Natural killer cell (primary cell): ENCODE measurements at regions not wholly inside any gene's neighbourhood (a gene's known extent, or its start where the extent isn't known, plus 50 kb on each side); places are given as distances from the start of the nearest gene placed in this dataset.

Experiments used
- ATAC-seq, 3 donors: fragments of 150-1000 bp in 2 of 3; fragments of 200-7000 bp in 1 of 3; cut with Tn5 transposase; 1 replicate in 1 of 3; 2 replicates in 2 of 3; pipeline ENCODE4 v1.10.0; 2021; ENCODE audit warnings: mild to moderate bottlenecking in 2 of 3, moderate library complexity in 2 of 3
- DNase-seq, 2 donors: peaks; one replicate each; pipeline versions ENCODE4 v3.0.0 to v3.0.0-alpha.2; 2013 to 2021; ENCODE audit warnings: mixed read lengths in 1 of 2
- H3K27ac ChIP-seq: one replicate; pipeline ENCODE4 v1.5.1; 2013; ENCODE audit warnings: mild to moderate bottlenecking, low read length
- H3K27me3 ChIP-seq: one replicate; pipeline ENCODE4 v1.6.1; 2013; ENCODE audit warnings: low read length; ENCODE audit not compliant: control insufficient read depth, insufficient read depth
- H3K36me3 ChIP-seq: one replicate; pipeline ENCODE4 v1.6.1; 2013; ENCODE audit warnings: low read length; ENCODE audit not compliant: control insufficient read depth, insufficient read depth
- H3K4me1 ChIP-seq: one replicate; pipeline ENCODE4 v1.6.1; 2013; ENCODE audit warnings: low read length; ENCODE audit not compliant: control insufficient read depth, insufficient read depth
- H3K4me3 ChIP-seq: one replicate; pipeline ENCODE4 v1.5.1; 2013; ENCODE audit warnings: low read length
- H3K9me3 ChIP-seq: one replicate; pipeline ENCODE4 v1.6.1; 2013; ENCODE audit warnings: low read length; ENCODE audit not compliant: control insufficient read depth, insufficient read depth
- H3K27ac Mint-ChIP-seq, 2 donors: one replicate each; pipeline ENCODE4 v1.8.0; 2022; ENCODE audit warnings: mild to moderate bottlenecking in 2 of 2, mixed read lengths in 2 of 2, moderate library complexity in 1 of 2
- H3K27me3 Mint-ChIP-seq, 2 donors: one replicate each; pipeline ENCODE4 v1.8.0; 2022; ENCODE audit warnings: low read depth in 2 of 2, mixed read lengths in 2 of 2
- H3K36me3 Mint-ChIP-seq: one replicate; pipeline ENCODE4 v1.8.0; 2022; ENCODE audit warnings: mixed read lengths
- H3K4me1 Mint-ChIP-seq, 2 donors: one replicate each; pipeline ENCODE4 v1.8.0; 2022; ENCODE audit warnings: mixed read lengths in 2 of 2
- H3K4me3 Mint-ChIP-seq: one replicate; pipeline ENCODE4 v1.8.0; 2022; ENCODE audit warnings: mild to moderate bottlenecking, moderate library complexity, mixed read lengths
- H3K9me3 Mint-ChIP-seq, 2 donors: one replicate each; pipeline ENCODE4 v1.8.0; 2022; ENCODE audit warnings: mixed read lengths in 2 of 2
- WGBS: methylation state at CpG from one replicate; pipeline ENCODE4 v1.1.7; 2013; ENCODE audit warnings: missing lambda C conversion rate; ENCODE audit not compliant: insufficient coverage; 5-methylcytosine and 5-hydroxymethylcytosine counted together
- intact Hi-C: fragments of 100-400 bp; cut with micrococcal nuclease; formaldehyde crosslinking; loops from one replicate; pipeline ENCODE4 v1.14.2; 2022
- TF ChIP-seq, protein P1 (sequence below): fragments of 200-600 bp; IDR thresholded peaks from one replicate; pipeline ENCODE4 v1.8.0; 2022; ENCODE audit warnings: antibody characterized with exemption

DNA sequence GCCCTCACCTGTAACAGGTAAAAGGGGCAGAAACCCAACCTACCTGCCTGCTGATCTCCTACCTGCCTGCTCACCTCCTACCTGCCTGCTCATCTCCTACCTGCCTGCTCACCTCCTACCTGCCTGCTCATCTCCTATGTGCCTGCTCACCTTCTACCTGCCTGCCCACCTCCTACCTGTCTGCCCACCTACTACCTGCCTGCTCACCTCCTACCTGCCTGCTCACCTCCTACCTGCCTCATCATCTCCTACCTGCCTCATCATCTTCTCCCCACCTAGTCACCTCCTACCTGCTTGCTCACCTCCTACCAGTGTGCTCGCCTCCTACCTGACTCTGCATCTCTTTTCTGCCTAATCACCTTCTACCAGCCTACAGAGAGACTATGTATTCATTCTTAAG lies 452.9 kb downstream of the MATN1 start:
- no peak overlapping the region for H3K27ac ChIP-seq
- no peak for ATAC-seq
- no peak for DNase-seq
- no peaks in the 10 kb centered on the region for H3K4me1 Mint-ChIP-seq
- peaks cover 9 to 16% of the 10 kb centered on the region in 2 donors for H3K27me3 Mint-ChIP-seq
- H3K4me3 ChIP-seq = no peak overlapping the region
- 67% methylated on average over 1 of the region's 1 CpG for WGBS
- intact Hi-C loops = no loop called here
- H3K36me3 ChIP-seq = no peaks in the 10 kb centered on the region
- no peaks in the 10 kb centered on the region for H3K36me3 Mint-ChIP-seq
- H3K4me3 Mint-ChIP-seq = no peak overlapping the region
- TF ChIP-seq, protein P1, sequence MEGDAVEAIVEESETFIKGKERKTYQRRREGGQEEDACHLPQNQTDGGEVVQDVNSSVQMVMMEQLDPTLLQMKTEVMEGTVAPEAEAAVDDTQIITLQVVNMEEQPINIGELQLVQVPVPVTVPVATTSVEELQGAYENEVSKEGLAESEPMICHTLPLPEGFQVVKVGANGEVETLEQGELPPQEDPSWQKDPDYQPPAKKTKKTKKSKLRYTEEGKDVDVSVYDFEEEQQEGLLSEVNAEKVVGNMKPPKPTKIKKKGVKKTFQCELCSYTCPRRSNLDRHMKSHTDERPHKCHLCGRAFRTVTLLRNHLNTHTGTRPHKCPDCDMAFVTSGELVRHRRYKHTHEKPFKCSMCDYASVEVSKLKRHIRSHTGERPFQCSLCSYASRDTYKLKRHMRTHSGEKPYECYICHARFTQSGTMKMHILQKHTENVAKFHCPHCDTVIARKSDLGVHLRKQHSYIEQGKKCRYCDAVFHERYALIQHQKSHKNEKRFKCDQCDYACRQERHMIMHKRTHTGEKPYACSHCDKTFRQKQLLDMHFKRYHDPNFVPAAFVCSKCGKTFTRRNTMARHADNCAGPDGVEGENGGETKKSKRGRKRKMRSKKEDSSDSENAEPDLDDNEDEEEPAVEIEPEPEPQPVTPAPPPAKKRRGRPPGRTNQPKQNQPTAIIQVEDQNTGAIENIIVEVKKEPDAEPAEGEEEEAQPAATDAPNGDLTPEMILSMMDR = no peak
- H3K9me3 Mint-ChIP-seq = no peaks in the 10 kb centered on the region
- no peak overlapping the region for H3K27ac Mint-ChIP-seq
- no peaks in the 10 kb centered on the region for H3K4me1 ChIP-seq
- peaks cover 4% of the 10 kb centered on the region for H3K9me3 ChIP-seq
- no peaks in the 10 kb centered on the region for H3K27me3 ChIP-seq

DNA sequence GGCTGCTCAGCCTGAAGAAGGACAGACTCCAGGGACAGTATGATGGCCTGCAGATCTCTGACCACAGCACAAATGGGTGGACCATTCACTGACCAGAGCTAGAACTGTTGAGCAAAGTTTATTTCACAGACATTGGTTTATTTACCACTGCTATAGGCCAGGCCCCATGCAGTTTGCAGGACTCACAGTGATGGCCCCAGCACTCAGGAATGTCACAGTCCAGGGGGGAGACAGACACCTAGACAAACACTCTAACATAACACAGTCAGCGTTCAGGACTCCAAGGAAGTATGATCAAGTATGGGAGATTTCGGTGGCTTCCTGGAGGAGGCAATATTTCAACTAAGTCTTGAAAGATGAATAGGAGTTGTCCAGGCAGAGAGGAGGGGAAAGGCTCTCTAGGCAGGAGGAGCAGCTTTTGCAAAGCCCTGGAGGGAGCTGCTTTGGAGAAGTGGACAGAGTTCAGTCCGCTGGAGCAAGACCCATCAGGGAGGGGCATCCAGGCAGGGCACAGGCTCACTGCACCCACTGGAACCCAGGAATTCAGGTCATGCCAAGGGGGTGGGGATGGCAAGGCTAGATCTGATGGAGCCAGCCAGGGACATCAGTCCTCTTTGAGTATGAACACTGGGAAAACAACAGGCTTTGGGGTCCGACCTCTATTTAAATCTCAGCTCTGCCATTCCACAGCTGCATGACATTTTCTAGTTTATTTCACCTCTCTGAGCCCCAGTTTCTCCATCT lies 454.3 kb downstream of the MATN1 start:
- TF ChIP-seq, protein P1 = no peak
- Histone ChIP-seq H3K36me3 (no peaks in the 10 kb centered on the region), H3K4me1 (no peaks in the 10 kb centered on the region), H3K27ac (no peak overlapping the region), H3K9me3 (peaks cover under 1% of the 10 kb centered on the region), H3K27me3 (no peaks in the 10 kb centered on the region), H3K4me3 (no peak overlapping the region)
- intact Hi-C loops = no loop called here
- no peaks in the 10 kb centered on the region for H3K9me3 Mint-ChIP-seq
- DNase-seq (peak in 1 of 2 donors; percentile 0), ATAC-seq (no peak)
- no peaks in the 10 kb centered on the region for H3K4me1 Mint-ChIP-seq
- no peak overlapping the region for H3K4me3 Mint-ChIP-seq
- H3K27ac Mint-ChIP-seq = no peak overlapping the region
- 84% methylated on average over 4 of the region's 4 CpGs for WGBS
- peaks cover 9 to 16% of the 10 kb centered on the region in 2 donors for H3K27me3 Mint-ChIP-seq
- H3K36me3 Mint-ChIP-seq = no peaks in the 10 kb centered on the region

DNA sequence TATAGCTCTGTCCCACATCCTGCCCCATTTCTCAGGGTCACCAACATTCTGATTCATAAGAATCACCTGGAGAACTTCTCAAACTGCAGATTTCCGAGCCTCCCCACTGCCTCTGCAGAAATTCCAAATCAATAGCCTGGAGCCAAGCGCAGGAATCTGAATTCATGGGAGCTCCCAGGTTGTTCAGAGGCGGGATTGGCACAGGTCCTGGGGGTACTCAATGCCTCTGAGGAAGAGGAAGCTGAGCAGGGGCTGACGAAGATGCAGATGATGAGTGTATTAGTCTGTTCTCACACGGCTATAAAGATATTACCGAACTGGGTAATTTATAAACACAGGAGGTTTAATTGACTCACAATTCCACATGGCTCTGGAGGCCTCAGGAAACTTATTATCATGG lies 455.5 kb downstream of the MATN1 start:
- no peak overlapping the region for H3K27ac ChIP-seq
- 82% methylated on average over 6 of the region's 6 CpGs for WGBS
- H3K27me3 Mint-ChIP-seq = peaks cover 9 to 16% of the 10 kb centered on the region in 2 donors
- H3K27me3 ChIP-seq = no peaks in the 10 kb centered on the region
- ATAC-seq (no peak), DNase-seq (no peak)
- H3K9me3 ChIP-seq = no peaks in the 10 kb centered on the region
- no peaks in the 10 kb centered on the region for H3K36me3 Mint-ChIP-seq
- no peaks in the 10 kb centered on the region for H3K4me1 Mint-ChIP-seq
- H3K9me3 Mint-ChIP-seq = no peaks in the 10 kb centered on the region
- H3K4me1 ChIP-seq = no peaks in the 10 kb centered on the region
- H3K36me3 ChIP-seq = no peaks in the 10 kb centered on the region
- TF ChIP-seq, protein P1 = no peak
- no peak overlapping the region for H3K4me3 ChIP-seq
- intact Hi-C loops = no loop called here
- no peak overlapping the region for H3K4me3 Mint-ChIP-seq
- H3K27ac Mint-ChIP-seq = no peak overlapping the region

DNA sequence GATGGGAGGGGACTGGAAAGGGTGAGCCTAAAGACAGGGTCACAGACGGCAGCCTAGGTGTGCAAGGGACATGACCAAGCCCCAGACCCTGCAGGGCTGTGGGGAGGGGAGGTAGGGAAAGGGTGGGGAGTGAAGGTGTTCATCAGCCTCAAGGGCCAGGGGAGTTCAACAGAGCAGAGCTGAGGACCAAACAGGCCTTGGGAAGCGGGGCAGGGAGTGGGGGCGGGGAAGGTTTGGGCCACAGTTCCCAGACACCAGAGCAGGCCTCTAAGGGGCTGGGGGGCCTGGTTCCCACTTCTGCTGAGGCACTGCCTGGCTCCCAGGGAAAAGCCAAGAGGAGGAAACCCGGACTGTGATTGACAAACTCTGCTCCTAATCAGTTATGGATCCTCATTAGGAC lies 456.3 kb downstream of the MATN1 start:
- Mint-ChIP-seq H3K36me3 (no peaks in the 10 kb centered on the region), H3K27ac (no peak overlapping the region), H3K27me3 (peaks cover 9 to 16% of the 10 kb centered on the region in 2 donors), H3K4me1 (no peaks in the 10 kb centered on the region), H3K4me3 (no peak overlapping the region), H3K9me3 (no peaks in the 10 kb centered on the region)
- DNase-seq = no peak
- 79% methylated on average over 4 of the region's 4 CpGs for WGBS
- Histone ChIP-seq H3K27me3 (no peaks in the 10 kb centered on the region), H3K4me1 (no peaks in the 10 kb centered on the region), H3K36me3 (no peaks in the 10 kb centered on the region), H3K4me3 (no peak overlapping the region), H3K9me3 (no peaks in the 10 kb centered on the region), H3K27ac (no peak overlapping the region)
- TF ChIP-seq, protein P1 = no peak
- intact Hi-C loops = no loop called here
- peak in 1 of 3 donors; percentile 5 for ATAC-seq
